K562 (cell line): ENCODE measurements at regions not wholly inside any gene's neighbourhood (a gene's known extent, or its start where the extent isn't known, plus 50 kb on each side); places are given as distances from the start of the nearest gene placed in this dataset.
A peak's percentile ranks its signal among the peaks of the same experiment; 100 is the strongest.

ENCODE experiments used
- ATAC-seq: fragments of 200-7000 bp; cut with Tn5 transposase; 3 replicates; pipeline ENCODE4 v1.9.1; 2020; ENCODE audit warnings: moderate library complexity
- BruUV-seq: library from RNA; stranded (reverse); fragments of 400-500 nt; replicated peaks from 2 replicates; lab custom pipeline; 2021; lab: Mats Ljungman, UMichigan
- CTCF ChIA-PET: fragments of 300-600 bp; formaldehyde crosslinking; extraction: SDS; loops from one replicate; lab custom pipeline; 2021; ENCODE audit warnings: low intra/inter-chr PET ratio; lab: Yijun Ruan, JAX
- POLR2A ChIA-PET: fragments of 300-600, 350-650 bp; sonication (Branson Sonifier 250); formaldehyde crosslinking; extraction: SDS; loops from one replicate; lab custom pipeline; 2021; ENCODE audit warnings: antibody characterized with exemption, inconsistent platforms; lab: Yijun Ruan, JAX
- DNase-seq, 4 experiments: peaks; one replicate each; pipeline versions ENCODE4 v3.0.0 to v3.0.0-alpha.2; 2011 to 2018; ENCODE audit warnings: low spot score in 3 of 4, mixed read lengths in 3 of 4; ENCODE audit errors: extremely low read depth in 1 of 4
- FAIRE-seq: peaks from 2 replicates; lab custom pipeline; 2011; peaks lifted over from hg19 to GRCh38; lab: Jason Lieb, UNC
- H2AFZ ChIP-seq: 2 replicates; pipeline ENCODE4 v1.6.0; 2011; ENCODE audit warnings: low read depth, low read length, control low read depth, inconsistent platforms
- H3K27ac ChIP-seq: fragments of 200-600 bp; 3 replicates; pipeline ENCODE4 v1.8.0; 2011; ENCODE audit warnings: low read depth, mild to moderate bottlenecking, control low read depth, inconsistent platforms, low read length, moderate library complexity, mixed read lengths; ENCODE audit errors: extremely low read depth
- H3K27me3 ChIP-seq, 2 experiments: fragments of 300-600 bp in 1 of 2; 2 replicates in 1 of 2; 3 replicates in 1 of 2; pipeline versions ENCODE4 v1.6.0 to v1.8.0; 2011; ENCODE audit warnings: inconsistent platforms in 2 of 2, low read length in 2 of 2, mild to moderate bottlenecking in 1 of 2, mixed read lengths in 1 of 2, moderate library complexity in 1 of 2; ENCODE audit not compliant: control insufficient read depth in 2 of 2, insufficient read depth in 2 of 2
- H3K36me3 ChIP-seq: fragments of 300-600 bp; 3 replicates; pipeline ENCODE4 v1.8.0; 2011; ENCODE audit warnings: mild to moderate bottlenecking, low read length, inconsistent platforms; ENCODE audit not compliant: control insufficient read depth, insufficient read depth
- H3K4me1 ChIP-seq, 2 experiments: fragments of 200-600 bp in 1 of 2; replicated peaks in 1 of 2; 2 replicates in 1 of 2; 3 replicates in 1 of 2; pipeline versions ENCODE4 v1.5.1 to v1.8.0; 2011; ENCODE audit warnings: inconsistent platforms in 2 of 2, low read length in 2 of 2, mild to moderate bottlenecking in 1 of 2, mixed read lengths in 1 of 2, moderate library complexity in 1 of 2; ENCODE audit not compliant: control insufficient read depth in 2 of 2, insufficient read depth in 2 of 2
- H3K4me2 ChIP-seq: 2 replicates; pipeline ENCODE4 v1.6.1; 2011; ENCODE audit warnings: low read length, control low read depth, inconsistent platforms, mixed read lengths; ENCODE audit not compliant: insufficient read depth
- H3K4me3 ChIP-seq: fragments of 200-600 bp; sonication (generic), shearing (Covaris generic); 2 replicates; pipeline ENCODE4 v1.5.1; 2016; ENCODE audit warnings: control low read depth, inconsistent platforms
- H3K79me2 ChIP-seq: fragments of 200-600 bp; 3 replicates; pipeline ENCODE4 v1.8.0; 2011; ENCODE audit warnings: low read length, inconsistent platforms; ENCODE audit not compliant: control insufficient read depth, insufficient read depth
- H3K9ac ChIP-seq, 2 experiments: 2 replicates each; pipeline versions ENCODE4 v1.6.0 to v1.6.1; 2011; ENCODE audit warnings: low read depth in 2 of 2, low read length in 2 of 2, control low read depth in 1 of 2, inconsistent platforms in 1 of 2, mild to moderate bottlenecking in 1 of 2, mixed read lengths in 1 of 2; ENCODE audit not compliant: insufficient read depth in 1 of 2
- H3K9me1 ChIP-seq: one replicate; pipeline ENCODE4 v1.6.0; 2011; ENCODE audit warnings: inconsistent platforms, mild to moderate bottlenecking, low read length, moderate library complexity; ENCODE audit not compliant: control insufficient read depth, insufficient read depth
- H3K9me3 ChIP-seq: replicated peaks from 2 replicates; pipeline ENCODE4 v1.5.1; 2011; ENCODE audit warnings: low read depth, low read length, inconsistent platforms; ENCODE audit not compliant: control insufficient read depth, insufficient read depth
- H4K20me1 ChIP-seq: replicated peaks from 2 replicates; pipeline ENCODE4 v1.6.1; 2011; ENCODE audit warnings: low read length, inconsistent platforms, mixed read lengths; ENCODE audit not compliant: control insufficient read depth, insufficient read depth
- ARHGAP35 ChIP-seq: fragments of 450-650 bp; IDR thresholded peaks from 2 replicates; pipeline ENCODE4 v1.6.1; 2018; ENCODE audit not compliant: partially characterized antibody
- BCL6 ChIP-seq: fragments of 250-450 bp; sonication (Bioruptor Pico); IDR thresholded peaks from 2 replicates; pipeline ENCODE4 v1.4.0; 2020
- DIDO1 ChIP-seq: fragments of 450-650 bp; IDR thresholded peaks from 2 replicates; pipeline ENCODE4 v1.6.1; 2016; ENCODE audit warnings: low read depth, missing biosample characterization, missing genetic modification characterization
- E2F5 ChIP-seq: sonication (generic); formaldehyde crosslinking; IDR thresholded peaks from 2 replicates; pipeline ENCODE4 v1.8.0; 2022; ENCODE audit warnings: mild to moderate bottlenecking, missing genetic modification reagents
- FOXO4 ChIP-seq: fragments of 450-650 bp; formaldehyde crosslinking; IDR thresholded peaks from 2 replicates; pipeline ENCODE4 v1.4.0; 2020; ENCODE audit warnings: mild to moderate bottlenecking, moderate library complexity
- IRF2 ChIP-seq: sonication (generic); formaldehyde crosslinking; IDR thresholded peaks from 2 replicates; pipeline ENCODE4 v1.8.1; 2022; ENCODE audit warnings: mild to moderate bottlenecking, missing genetic modification reagents
- PCBP1 ChIP-seq: fragments of 200-400 bp; formaldehyde crosslinking; IDR thresholded peaks from 2 replicates; pipeline ENCODE4 v1.6.1; 2018; ENCODE audit warnings: mild to moderate bottlenecking, low read depth, low read length; ENCODE audit not compliant: poor library complexity, severe bottlenecking
- PML ChIP-seq: IDR thresholded peaks from 2 replicates; pipeline ENCODE4 v1.6.1; 2012; ENCODE audit warnings: low read length, inconsistent platforms
- POLR2A ChIP-seq: fragments of 450-650 bp; conservative IDR thresholded peaks from 2 replicates; pipeline ENCODE4 v1.6.1; 2016
- TEAD2 ChIP-seq: fragments of 450-650 bp; IDR thresholded peaks from 2 replicates; pipeline ENCODE4 v1.6.1; 2016; ENCODE audit warnings: missing genetic modification characterization, control low read depth, missing compliant biosample characterization
- ZNF146 ChIP-seq: IDR thresholded peaks from one replicate; pipeline ENCODE4 v1.6.1; 2018; ENCODE audit warnings: missing compliant biosample characterization; ENCODE audit not compliant: unreplicated experiment
- ZNF431 ChIP-seq: sonication (generic); formaldehyde crosslinking; IDR thresholded peaks from 2 replicates; pipeline ENCODE4 v1.8.0; 2022; ENCODE audit warnings: mild to moderate bottlenecking, missing genetic modification reagents
- in situ Hi-C: fragments of 300-500 bp; cut with MboI; formaldehyde crosslinking; loops from 4 replicates; pipeline ENCODE4 v1.15.0; 2018; ENCODE audit warnings: inconsistent platforms, mixed read lengths
- intact Hi-C: fragments of 100-400 bp; cut with micrococcal nuclease; formaldehyde crosslinking; loops from 2 replicates; pipeline ENCODE4 v1.14.2; 2022
- TF ChIP-seq, protein P1 (sequence below): sonication (generic); formaldehyde crosslinking; IDR thresholded peaks from 2 replicates; pipeline ENCODE4 v1.8.0; 2022; ENCODE audit warnings: mild to moderate bottlenecking, missing genetic modification reagents
- TF ChIP-seq, protein P2 (sequence below), 2 experiments: fragments of 450-650 bp in 1 of 2; IDR thresholded peaks; 2 replicates each; pipeline ENCODE4 v1.6.1; 2011 to 2017; ENCODE audit warnings: low read depth in 2 of 2, antibody characterized with exemption in 1 of 2, borderline replicate concordance in 1 of 2, low read length in 1 of 2, mild to moderate bottlenecking in 1 of 2, mixed read lengths in 1 of 2; ENCODE audit not compliant: control insufficient read depth in 1 of 2

GRCh38 chr3:156760333-156760732 lies 65.8 kb upstream of the LEKR1 start:
- ChIA-PET POLR2A (interaction anchor here (0.6 to 1.2 kb wide), 4 partner anchors 9 to 349 kb away, joined by 3 to 5 read pairs (median 3); no protein-coding TSS in a partner anchor), CTCF (no interaction called here)
- H3K27me3 ChIP-seq, result no peaks in the 10 kb centered on the region
- no TSS peak for BruUV-seq
- no peaks in the 10 kb centered on the region for H3K79me2 ChIP-seq
- no peaks in the 10 kb centered on the region for H3K9me1 ChIP-seq
- peak; percentile 86 for FAIRE-seq
- H2AFZ ChIP-seq, result peak overlapping the region; percentile 73; the same call in 1 of the 2 replicates
- peak overlapping the region; percentile 27; the same call in 1 of the 3 replicates for H3K27ac ChIP-seq
- DNase-seq, result peak in 1 of 4 experiments; percentile 53
- intact Hi-C loops (loop anchor here (5.0 kb wide), 1 partner anchor 67 kb away; the partner anchor contains the start of gene LEKR1), in situ Hi-C loops (no loop called here)
- peaks cover 0 to 17% of the 10 kb centered on the region in 2 experiments; a peak in 3 of 5 replicates for H3K4me1 ChIP-seq
- no peak overlapping the region for H3K9ac ChIP-seq
- no peak overlapping the region for H3K4me2 ChIP-seq
- no peak overlapping the region for H3K4me3 ChIP-seq
- no peaks in the 10 kb centered on the region for H3K9me3 ChIP-seq
- ATAC-seq, result peak; percentile 69
- no peaks in the 10 kb centered on the region for H3K36me3 ChIP-seq
- H4K20me1 ChIP-seq, result no peaks in the 10 kb centered on the region
- TF ChIP-seq, protein P1, sequence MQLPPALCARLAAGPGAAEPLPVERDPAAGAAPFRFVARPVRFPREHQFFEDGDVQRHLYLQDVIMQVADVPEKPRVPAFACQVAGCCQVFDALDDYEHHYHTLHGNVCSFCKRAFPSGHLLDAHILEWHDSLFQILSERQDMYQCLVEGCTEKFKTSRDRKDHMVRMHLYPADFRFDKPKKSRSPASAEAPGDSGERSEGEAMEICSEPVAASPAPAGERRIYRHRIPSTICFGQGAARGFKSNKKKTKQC (CRISPR knock-in tag), result no peak
- no peak for TF ChIP-seq BCL6 (CRISPR knock-in tag)
- no peak for TF ChIP-seq IRF2 (CRISPR knock-in tag)
- no peak for TF ChIP-seq ZNF146 (CRISPR knock-in tag)
- TF ChIP-seq E2F5 (CRISPR knock-in tag), result no peak
- no peak for TF ChIP-seq DIDO1 (tag)
- TF ChIP-seq POLR2A, result no peak
- TF ChIP-seq FOXO4 (CRISPR knock-in tag), result no peak
- TF ChIP-seq PCBP1, result no peak
- no peak for TF ChIP-seq TEAD2 (tag)
- TF ChIP-seq, protein P2, sequence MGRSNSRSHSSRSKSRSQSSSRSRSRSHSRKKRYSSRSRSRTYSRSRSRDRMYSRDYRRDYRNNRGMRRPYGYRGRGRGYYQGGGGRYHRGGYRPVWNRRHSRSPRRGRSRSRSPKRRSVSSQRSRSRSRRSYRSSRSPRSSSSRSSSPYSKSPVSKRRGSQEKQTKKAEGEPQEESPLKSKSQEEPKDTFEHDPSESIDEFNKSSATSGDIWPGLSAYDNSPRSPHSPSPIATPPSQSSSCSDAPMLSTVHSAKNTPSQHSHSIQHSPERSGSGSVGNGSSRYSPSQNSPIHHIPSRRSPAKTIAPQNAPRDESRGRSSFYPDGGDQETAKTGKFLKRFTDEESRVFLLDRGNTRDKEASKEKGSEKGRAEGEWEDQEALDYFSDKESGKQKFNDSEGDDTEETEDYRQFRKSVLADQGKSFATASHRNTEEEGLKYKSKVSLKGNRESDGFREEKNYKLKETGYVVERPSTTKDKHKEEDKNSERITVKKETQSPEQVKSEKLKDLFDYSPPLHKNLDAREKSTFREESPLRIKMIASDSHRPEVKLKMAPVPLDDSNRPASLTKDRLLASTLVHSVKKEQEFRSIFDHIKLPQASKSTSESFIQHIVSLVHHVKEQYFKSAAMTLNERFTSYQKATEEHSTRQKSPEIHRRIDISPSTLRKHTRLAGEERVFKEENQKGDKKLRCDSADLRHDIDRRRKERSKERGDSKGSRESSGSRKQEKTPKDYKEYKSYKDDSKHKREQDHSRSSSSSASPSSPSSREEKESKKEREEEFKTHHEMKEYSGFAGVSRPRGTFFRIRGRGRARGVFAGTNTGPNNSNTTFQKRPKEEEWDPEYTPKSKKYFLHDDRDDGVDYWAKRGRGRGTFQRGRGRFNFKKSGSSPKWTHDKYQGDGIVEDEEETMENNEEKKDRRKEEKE (IDR thresholded peaks at IDR 0.05; ENCODE audit: borderline replicate concordance in 1 of 2, control insufficient read depth in 1 of 2, low read depth in 2 of 2, low read length in 1 of 2), result no peak
- no peak for TF ChIP-seq PML
- TF ChIP-seq ARHGAP35, result no peak
- no peak for TF ChIP-seq ZNF431 (CRISPR knock-in tag)
